ENCODE measurements at regions not wholly inside any gene's neighbourhood (a gene's known extent, or its start where the extent isn't known, plus 50 kb on each side); places are given as distances from the start of the nearest gene placed in this dataset.

DNA sequence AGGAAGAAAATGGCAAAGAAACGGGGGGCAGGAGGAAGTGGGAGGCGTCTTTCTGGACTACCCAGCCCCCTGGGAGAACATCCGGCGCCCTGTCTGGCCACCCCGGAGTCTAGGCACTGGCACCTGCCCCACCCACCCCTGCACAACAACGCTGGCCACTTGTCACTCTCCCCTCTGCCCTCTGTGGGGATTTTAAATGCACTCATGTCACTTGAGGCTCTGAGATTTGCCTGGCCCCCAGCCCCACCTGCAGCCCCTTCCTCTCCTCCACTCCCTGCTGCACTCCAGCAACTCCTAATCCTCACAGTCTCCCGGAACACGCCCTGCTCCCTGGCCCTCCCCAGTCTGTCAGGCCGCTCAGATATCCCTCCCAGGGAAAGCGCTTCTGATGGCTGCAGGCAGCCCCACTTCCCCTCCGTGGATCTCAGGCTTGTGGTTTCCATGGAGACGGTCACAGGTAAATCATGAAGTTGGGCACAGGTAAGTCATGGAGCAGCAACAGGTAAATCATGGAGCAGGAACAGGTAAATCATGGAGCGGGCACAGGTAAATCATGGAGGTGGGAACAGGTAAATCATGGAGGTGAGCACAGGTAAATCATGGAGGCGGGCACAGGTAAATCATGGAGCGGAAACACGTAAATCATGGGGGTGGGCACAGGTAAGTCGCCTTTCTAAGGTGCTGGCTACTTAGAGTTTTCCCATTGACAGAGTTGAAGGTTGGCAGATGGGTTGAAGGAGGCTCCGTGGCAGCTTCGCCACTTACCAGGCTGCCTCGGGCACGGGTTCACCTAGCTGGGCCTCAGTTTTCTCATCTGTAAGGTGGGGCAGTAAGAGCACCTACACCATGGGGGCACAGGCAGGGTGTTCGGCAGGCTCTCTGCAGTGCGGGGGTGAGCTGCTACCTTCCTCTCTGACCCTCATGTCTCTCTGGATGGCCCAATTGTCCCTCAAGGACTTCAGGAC is 79.0 kb upstream of the SHISAL1 start:
- TF ChIP-seq, protein P1, sequence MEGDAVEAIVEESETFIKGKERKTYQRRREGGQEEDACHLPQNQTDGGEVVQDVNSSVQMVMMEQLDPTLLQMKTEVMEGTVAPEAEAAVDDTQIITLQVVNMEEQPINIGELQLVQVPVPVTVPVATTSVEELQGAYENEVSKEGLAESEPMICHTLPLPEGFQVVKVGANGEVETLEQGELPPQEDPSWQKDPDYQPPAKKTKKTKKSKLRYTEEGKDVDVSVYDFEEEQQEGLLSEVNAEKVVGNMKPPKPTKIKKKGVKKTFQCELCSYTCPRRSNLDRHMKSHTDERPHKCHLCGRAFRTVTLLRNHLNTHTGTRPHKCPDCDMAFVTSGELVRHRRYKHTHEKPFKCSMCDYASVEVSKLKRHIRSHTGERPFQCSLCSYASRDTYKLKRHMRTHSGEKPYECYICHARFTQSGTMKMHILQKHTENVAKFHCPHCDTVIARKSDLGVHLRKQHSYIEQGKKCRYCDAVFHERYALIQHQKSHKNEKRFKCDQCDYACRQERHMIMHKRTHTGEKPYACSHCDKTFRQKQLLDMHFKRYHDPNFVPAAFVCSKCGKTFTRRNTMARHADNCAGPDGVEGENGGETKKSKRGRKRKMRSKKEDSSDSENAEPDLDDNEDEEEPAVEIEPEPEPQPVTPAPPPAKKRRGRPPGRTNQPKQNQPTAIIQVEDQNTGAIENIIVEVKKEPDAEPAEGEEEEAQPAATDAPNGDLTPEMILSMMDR (IDR thresholded peaks at IDR 0.05) = no peak
- TF ChIP-seq POLR2A (IDR thresholded peaks at IDR 0.05) = no peak
